OCI-LY7 (cell line): ENCODE measurements at regions not wholly inside any gene's neighbourhood (a gene's known extent, or its start where the extent isn't known, plus 50 kb on each side); places are given as distances from the start of the nearest gene placed in this dataset.

Experiments
- BruUV-seq: library from RNA; stranded (reverse); fragments of 400-500 nt; replicated peaks from 2 replicates; lab custom pipeline; 2021; lab: Mats Ljungman, UMichigan
- CTCF ChIA-PET: fragments of 300-600 bp; sonication (Branson Sonifier 250); formaldehyde crosslinking; loops from one replicate; lab custom pipeline; 2022; ENCODE audit warnings: antibody characterized with exemption; ENCODE audit not compliant: unreplicated experiment; lab: Charles Lee
- POLR2A ChIA-PET: fragments of 300-600 bp; sonication (Branson Sonifier 250); formaldehyde crosslinking; loops from one replicate; lab custom pipeline; 2022; ENCODE audit warnings: antibody characterized with exemption; lab: Charles Lee
- DNase-seq: peaks from one replicate; pipeline ENCODE4 v3.0.0-alpha.2; 2015; ENCODE audit warnings: low spot score
- H2AFZ ChIP-seq: fragments of 200-600 bp; sonication (generic), shearing (Covaris generic); 2 replicates; pipeline ENCODE4 v1.6.1; 2014; ENCODE audit warnings: mild to moderate bottlenecking, antibody characterized with exemption, low read length, moderate library complexity
- H3K27ac ChIP-seq: fragments of 200-600 bp; sonication (generic); 2 replicates; pipeline ENCODE4 v1.5.1; 2014; ENCODE audit warnings: mixed run types, low read depth, mild to moderate bottlenecking, moderate library complexity, low read length, inconsistent platforms; ENCODE audit not compliant: poor library complexity, severe bottlenecking
- H3K36me3 ChIP-seq: fragments of 200-600 bp; sonication (generic); 2 replicates; pipeline ENCODE4 v1.6.1; 2014; ENCODE audit warnings: mild to moderate bottlenecking, antibody characterized with exemption, low read length, moderate library complexity, mixed read lengths; ENCODE audit not compliant: insufficient read depth
- H3K4me1 ChIP-seq: fragments of 200-600 bp; sonication (generic); 2 replicates; pipeline ENCODE4 v1.5.1; 2014; ENCODE audit warnings: mild to moderate bottlenecking, low read length; ENCODE audit not compliant: insufficient read depth, poor library complexity, severe bottlenecking
- H3K4me2 ChIP-seq: fragments of 200-600 bp; sonication (generic); 2 replicates; pipeline ENCODE4 v1.6.1; 2014; ENCODE audit warnings: mild to moderate bottlenecking, low read length
- H3K4me3 ChIP-seq: fragments of 200-600 bp; sonication (generic); 2 replicates; pipeline ENCODE4 v1.5.1; 2014; ENCODE audit warnings: mild to moderate bottlenecking, low read depth, low read length; ENCODE audit not compliant: poor library complexity, severe bottlenecking
- H3K79me2 ChIP-seq: fragments of 200-600 bp; sonication (generic); 2 replicates; pipeline ENCODE4 v1.6.1; 2016; ENCODE audit warnings: low read depth, mild to moderate bottlenecking, low read length, moderate library complexity, mixed read lengths; ENCODE audit not compliant: insufficient read depth
- H3K9me2 ChIP-seq: fragments of 200-600 bp; sonication (generic); 2 replicates; pipeline ENCODE4 v1.6.1; 2016; ENCODE audit warnings: mild to moderate bottlenecking, low read length, mixed read lengths; ENCODE audit not compliant: insufficient read depth
- H3K9me3 ChIP-seq: fragments of 200-600 bp; sonication (generic); 2 replicates; pipeline ENCODE4 v1.6.1; 2014; ENCODE audit warnings: mild to moderate bottlenecking, mixed run types, low read length, mixed read lengths
- H4K20me1 ChIP-seq: fragments of 200-600 bp; sonication (generic); 2 replicates; pipeline ENCODE4 v1.6.1; 2014; ENCODE audit warnings: mild to moderate bottlenecking, antibody characterized with exemption, low read length, moderate library complexity, mixed read lengths; ENCODE audit not compliant: insufficient read depth
- EZH2phosphoT487 ChIP-seq: fragments of 200-600 bp; sonication (generic); IDR thresholded peaks from 2 replicates; pipeline ENCODE4 v1.6.1; 2018; ENCODE audit warnings: low read depth, borderline replicate concordance, mild to moderate bottlenecking, mixed run types, antibody characterized with exemption, low read length, moderate library complexity, mixed read lengths
- intact Hi-C: fragments of 100-400 bp; cut with micrococcal nuclease; formaldehyde crosslinking; loops from one replicate; pipeline ENCODE4 v1.10.0; 2022; ENCODE audit not compliant: unreplicated experiment
- TF ChIP-seq, protein P1 (sequence below): fragments of 200-600 bp; sonication (generic); conservative IDR thresholded peaks from 2 replicates; pipeline ENCODE4 v1.5.1; 2014; ENCODE audit warnings: mild to moderate bottlenecking, antibody characterized with exemption, low read length, moderate library complexity, mixed read lengths

DNA sequence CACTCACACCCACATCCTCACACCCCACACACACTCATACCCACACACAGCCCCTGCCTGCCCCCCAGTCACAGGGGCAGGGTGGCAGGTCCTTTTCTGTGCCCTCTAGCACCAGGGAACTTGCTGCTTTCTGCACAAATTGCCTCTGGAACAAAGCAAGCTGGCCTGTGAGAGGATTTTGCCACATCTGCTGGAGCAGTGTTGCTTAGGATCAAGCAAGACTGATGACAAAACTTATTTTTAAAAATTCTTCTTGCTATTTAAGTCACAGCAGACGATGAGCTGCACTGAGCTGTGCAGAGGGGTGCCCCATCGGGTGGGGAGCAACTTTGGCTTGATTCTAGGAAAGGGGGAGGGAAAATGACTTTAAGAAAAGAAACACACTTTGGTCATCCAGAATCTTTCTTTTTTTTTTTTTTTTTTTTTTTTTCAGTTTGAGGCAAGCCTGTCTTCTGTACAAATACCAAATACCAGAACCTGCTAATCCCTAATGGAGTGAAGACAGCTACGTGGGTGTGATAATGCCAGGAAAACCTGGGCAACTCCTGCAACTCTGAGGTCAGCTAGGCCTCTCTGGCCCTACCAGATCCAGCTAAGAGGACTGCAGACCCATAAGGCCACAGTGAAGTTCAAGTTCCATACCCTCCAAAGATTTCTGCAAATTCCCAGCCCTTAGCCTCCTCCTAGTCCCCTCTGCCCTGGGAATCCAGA lies 195.3 kb downstream of the ABHD5 start:
- H4K20me1 ChIP-seq, result no peaks in the 10 kb centered on the region
- CTCF ChIA-PET, result no interaction called here
- H3K4me3 ChIP-seq, result no peak overlapping the region
- peaks cover 33% of the 10 kb centered on the region for H3K4me1 ChIP-seq
- POLR2A ChIA-PET, result interaction anchor here (0.7 kb wide), 1 partner anchor 33 kb away, joined by 5 read pairs; no protein-coding TSS in a partner anchor
- intact Hi-C loops, result no loop called here
- H3K9me2 ChIP-seq, result no peaks in the 10 kb centered on the region
- peak overlapping the region; percentile 48; the same call in 1 of the 2 replicates for H3K4me2 ChIP-seq
- no TSS peak for BruUV-seq
- H3K36me3 ChIP-seq, result no peaks in the 10 kb centered on the region
- H3K27ac ChIP-seq, result no peak overlapping the region
- TF ChIP-seq, protein P1, sequence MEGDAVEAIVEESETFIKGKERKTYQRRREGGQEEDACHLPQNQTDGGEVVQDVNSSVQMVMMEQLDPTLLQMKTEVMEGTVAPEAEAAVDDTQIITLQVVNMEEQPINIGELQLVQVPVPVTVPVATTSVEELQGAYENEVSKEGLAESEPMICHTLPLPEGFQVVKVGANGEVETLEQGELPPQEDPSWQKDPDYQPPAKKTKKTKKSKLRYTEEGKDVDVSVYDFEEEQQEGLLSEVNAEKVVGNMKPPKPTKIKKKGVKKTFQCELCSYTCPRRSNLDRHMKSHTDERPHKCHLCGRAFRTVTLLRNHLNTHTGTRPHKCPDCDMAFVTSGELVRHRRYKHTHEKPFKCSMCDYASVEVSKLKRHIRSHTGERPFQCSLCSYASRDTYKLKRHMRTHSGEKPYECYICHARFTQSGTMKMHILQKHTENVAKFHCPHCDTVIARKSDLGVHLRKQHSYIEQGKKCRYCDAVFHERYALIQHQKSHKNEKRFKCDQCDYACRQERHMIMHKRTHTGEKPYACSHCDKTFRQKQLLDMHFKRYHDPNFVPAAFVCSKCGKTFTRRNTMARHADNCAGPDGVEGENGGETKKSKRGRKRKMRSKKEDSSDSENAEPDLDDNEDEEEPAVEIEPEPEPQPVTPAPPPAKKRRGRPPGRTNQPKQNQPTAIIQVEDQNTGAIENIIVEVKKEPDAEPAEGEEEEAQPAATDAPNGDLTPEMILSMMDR, result no peak
- no peak for TF ChIP-seq EZH2phosphoT487
- no peaks in the 10 kb centered on the region for H3K9me3 ChIP-seq
- peak overlapping the region; percentile 84 for H2AFZ ChIP-seq
- no peaks in the 10 kb centered on the region for H3K79me2 ChIP-seq
- DNase-seq, result no peak

DNA sequence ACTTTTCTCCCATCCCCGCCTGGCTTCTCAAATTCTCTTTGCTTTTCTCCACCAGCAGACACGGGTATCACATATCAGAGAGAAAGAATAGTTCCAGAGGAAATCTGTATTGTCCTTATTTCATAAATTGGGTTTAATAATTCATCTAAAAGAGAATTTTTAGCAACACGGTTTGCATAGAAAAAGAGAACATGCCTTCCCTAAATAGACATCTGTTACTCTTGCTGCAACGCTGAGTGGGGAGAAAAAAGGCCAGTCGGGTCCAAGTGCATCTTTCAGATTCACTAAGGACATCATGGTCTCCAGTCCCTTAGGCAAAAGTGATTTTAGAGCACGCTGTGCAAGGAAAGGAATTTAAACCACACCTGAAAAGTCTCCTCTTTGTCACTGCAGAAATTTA lies 201.3 kb downstream of the ABHD5 start:
- intact Hi-C loops, result loop anchor here (1.0 to 5.0 kb wide), 2 partner anchors 107 to 155 kb away; no protein-coding TSS in a partner anchor
- no peaks in the 10 kb centered on the region for H3K36me3 ChIP-seq
- no peaks in the 10 kb centered on the region for H4K20me1 ChIP-seq
- DNase-seq, result peak; percentile 72
- H3K4me2 ChIP-seq, result peak overlapping the region; percentile 67
- no TSS peak for BruUV-seq
- no peaks in the 10 kb centered on the region for H3K79me2 ChIP-seq
- H3K9me3 ChIP-seq, result no peaks in the 10 kb centered on the region; the same call in 1 of the 2 replicates
- no peaks in the 10 kb centered on the region for H3K9me2 ChIP-seq
- H3K4me3 ChIP-seq, result peak overlapping the region; percentile 60
- peaks cover 67% of the 10 kb centered on the region for H3K4me1 ChIP-seq
- TF ChIP-seq, protein P1, result no peak
- no peak for TF ChIP-seq EZH2phosphoT487
- ChIA-PET POLR2A (interaction anchor here (0.5 to 1.0 kb wide), 5 partner anchors 15 to 28 kb away, joined by 3 to 5 read pairs (median 3); no protein-coding TSS in a partner anchor), CTCF (no interaction called here)
- H3K27ac ChIP-seq, result peak overlapping the region; percentile 97
- peak overlapping the region; percentile 45; the same call in 1 of the 2 replicates for H2AFZ ChIP-seq

DNA sequence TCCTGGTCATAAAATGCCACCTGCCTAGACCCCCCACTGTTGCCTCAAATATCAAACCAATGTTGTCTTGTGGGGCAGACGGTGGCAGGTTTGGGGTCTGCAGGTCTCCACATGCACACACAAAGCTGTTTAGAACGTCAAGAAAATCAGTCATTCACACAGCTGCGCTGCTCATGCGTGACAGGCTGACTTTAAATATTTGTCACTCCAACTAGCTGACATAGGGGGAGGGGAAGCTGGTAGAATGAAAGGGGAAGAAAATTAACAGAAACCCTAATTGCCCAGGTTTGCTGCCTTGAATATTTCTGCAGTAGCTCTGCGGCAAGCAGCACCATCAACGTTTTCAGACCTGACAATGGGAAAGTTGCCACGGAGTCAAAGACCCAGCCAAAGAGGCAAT lies 201.8 kb downstream of the ABHD5 start:
- Histone ChIP-seq H3K4me2 (peak overlapping the region; percentile 67), H3K9me2 (no peaks in the 10 kb centered on the region), H3K36me3 (no peaks in the 10 kb centered on the region), H3K4me3 (peak overlapping the region; percentile 60), H4K20me1 (no peaks in the 10 kb centered on the region), H3K27ac (peak overlapping the region; percentile 97), H3K4me1 (peaks cover 62% of the 10 kb centered on the region), H3K79me2 (no peaks in the 10 kb centered on the region), H2AFZ (peak overlapping the region; percentile 45; the same call in 1 of the 2 replicates), H3K9me3 (no peaks in the 10 kb centered on the region; the same call in 1 of the 2 replicates)
- ChIA-PET POLR2A (interaction anchor here (0.5 to 1.0 kb wide), 5 partner anchors 15 to 28 kb away, joined by 3 to 5 read pairs (median 3); no protein-coding TSS in a partner anchor), CTCF (no interaction called here)
- intact Hi-C loops, result loop anchor here (1.0 to 5.0 kb wide), 2 partner anchors 107 to 155 kb away; no protein-coding TSS in a partner anchor
- no peak for TF ChIP-seq EZH2phosphoT487
- TF ChIP-seq, protein P1, result no peak
- peak; percentile 94 for DNase-seq
- BruUV-seq, result no TSS peak
